Bronchial epithelial cell (primary cell): ENCODE measurements at regions not wholly inside any gene's neighbourhood (a gene's known extent, or its start where the extent isn't known, plus 50 kb on each side); places are given as distances from the start of the nearest gene placed in this dataset.

Experiments
- DNase-seq: peaks from one replicate; pipeline ENCODE4 v3.0.0-alpha.2; 2010; ENCODE audit warnings: low read depth
- FAIRE-seq: peaks from 2 replicates; lab custom pipeline; 2011; peaks lifted over from hg19 to GRCh38; lab: Jason Lieb, UNC
- H3K27me3 ChIP-seq: 2 replicates; pipeline ENCODE4 v1.5.1; 2011; ENCODE audit warnings: low read length; ENCODE audit not compliant: control insufficient read depth, insufficient read depth
- H3K36me3 ChIP-seq: 2 replicates; pipeline ENCODE4 v1.5.1; 2011; ENCODE audit warnings: low read length; ENCODE audit not compliant: control insufficient read depth, insufficient read depth
- H3K4me3 ChIP-seq: 2 replicates; pipeline ENCODE4 v1.5.1; 2011; ENCODE audit warnings: mild to moderate bottlenecking, low read depth, low read length, control low read depth
- TF ChIP-seq, protein P1 (sequence below): IDR thresholded peaks from 2 replicates; pipeline ENCODE4 v1.5.1; 2011; ENCODE audit warnings: mild to moderate bottlenecking, moderate library complexity, low read length, control low read depth, inconsistent platforms; ENCODE audit not compliant: insufficient read depth, severe bottlenecking

GRCh38 chr16:80041410-80041809 is 440.9 kb upstream of the MAF start:
- no peak overlapping the region for H3K4me3 ChIP-seq
- DNase-seq (no peak), FAIRE-seq (no peak)
- no peaks in the 10 kb centered on the region for H3K36me3 ChIP-seq
- no peaks in the 10 kb centered on the region for H3K27me3 ChIP-seq
- TF ChIP-seq, protein P1, sequence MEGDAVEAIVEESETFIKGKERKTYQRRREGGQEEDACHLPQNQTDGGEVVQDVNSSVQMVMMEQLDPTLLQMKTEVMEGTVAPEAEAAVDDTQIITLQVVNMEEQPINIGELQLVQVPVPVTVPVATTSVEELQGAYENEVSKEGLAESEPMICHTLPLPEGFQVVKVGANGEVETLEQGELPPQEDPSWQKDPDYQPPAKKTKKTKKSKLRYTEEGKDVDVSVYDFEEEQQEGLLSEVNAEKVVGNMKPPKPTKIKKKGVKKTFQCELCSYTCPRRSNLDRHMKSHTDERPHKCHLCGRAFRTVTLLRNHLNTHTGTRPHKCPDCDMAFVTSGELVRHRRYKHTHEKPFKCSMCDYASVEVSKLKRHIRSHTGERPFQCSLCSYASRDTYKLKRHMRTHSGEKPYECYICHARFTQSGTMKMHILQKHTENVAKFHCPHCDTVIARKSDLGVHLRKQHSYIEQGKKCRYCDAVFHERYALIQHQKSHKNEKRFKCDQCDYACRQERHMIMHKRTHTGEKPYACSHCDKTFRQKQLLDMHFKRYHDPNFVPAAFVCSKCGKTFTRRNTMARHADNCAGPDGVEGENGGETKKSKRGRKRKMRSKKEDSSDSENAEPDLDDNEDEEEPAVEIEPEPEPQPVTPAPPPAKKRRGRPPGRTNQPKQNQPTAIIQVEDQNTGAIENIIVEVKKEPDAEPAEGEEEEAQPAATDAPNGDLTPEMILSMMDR, result no peak

- TF ChIP-seq, protein P1, result no peak
- peak; percentile 54 for DNase-seq
- FAIRE-seq, result no peak
Observed at GRCh38 chr16:80040814-80041213, 440.3 kb upstream of the MAF start.

GRCh38 chr16:80040413-80040812 is 439.9 kb upstream of the MAF start:
- Histone ChIP-seq H3K27me3 (no peaks in the 10 kb centered on the region), H3K36me3 (no peaks in the 10 kb centered on the region), H3K4me3 (no peak overlapping the region)
- FAIRE-seq (no peak), DNase-seq (peak; percentile 58)
- TF ChIP-seq, protein P1, result no peak

More at GRCh38 chr16:80040814-80041213, 440.3 kb upstream of the MAF start:
- no peaks in the 10 kb centered on the region for H3K36me3 ChIP-seq
- H3K4me3 ChIP-seq, result no peak overlapping the region
- H3K27me3 ChIP-seq, result no peaks in the 10 kb centered on the region

GRCh38 chr16:80039777-80040176 is 439.2 kb upstream of the MAF start:
- H3K36me3 ChIP-seq, result no peaks in the 10 kb centered on the region
- TF ChIP-seq, protein P1, result no peak
- no peak overlapping the region for H3K4me3 ChIP-seq
- FAIRE-seq (no peak), DNase-seq (peak; percentile 42)
- H3K27me3 ChIP-seq, result no peaks in the 10 kb centered on the region

DNA sequence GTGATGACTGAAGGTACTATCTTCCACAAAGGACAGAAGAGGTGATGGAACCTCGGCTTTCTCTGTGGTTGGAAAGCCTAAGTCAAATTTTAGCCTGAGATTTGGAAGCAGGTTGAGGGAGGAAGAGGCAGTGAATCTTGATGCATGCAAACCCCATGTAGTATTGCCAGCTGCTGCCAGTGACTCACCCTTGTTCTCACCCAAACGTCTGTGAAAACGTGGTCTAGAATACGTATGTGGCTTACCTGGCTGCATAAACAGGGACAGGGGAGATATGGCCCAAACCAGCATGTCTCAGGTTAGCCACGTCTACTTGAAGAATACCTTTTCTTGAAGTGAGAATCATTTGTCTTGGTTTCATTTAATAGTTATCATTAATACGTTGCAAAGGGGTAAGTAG is 438.0 kb upstream of the MAF start:
- DNase-seq, result peak; percentile 68
- no peak for FAIRE-seq

More for the DNA sequence above, 438.0 kb upstream of the MAF start:
- no peaks in the 10 kb centered on the region for H3K36me3 ChIP-seq
- TF ChIP-seq, protein P1, result no peak
- H3K4me3 ChIP-seq, result no peak overlapping the region
- H3K27me3 ChIP-seq, result no peaks in the 10 kb centered on the region
